K562 (cell line): ENCODE measurements at regions not wholly inside any gene's neighbourhood (a gene's known extent, or its start where the extent isn't known, plus 50 kb on each side); places are given as distances from the start of the nearest gene placed in this dataset.

Source experiments
- ATAC-seq: fragments of 200-7000 bp; cut with Tn5 transposase; 3 replicates; pipeline ENCODE4 v1.9.1; 2020; ENCODE audit warnings: moderate library complexity
- BruUV-seq: library from RNA; stranded (reverse); fragments of 400-500 nt; replicated peaks from 2 replicates; lab custom pipeline; 2021; lab: Mats Ljungman, UMichigan
- CTCF ChIA-PET: fragments of 300-600 bp; formaldehyde crosslinking; extraction: SDS; loops from one replicate; lab custom pipeline; 2021; ENCODE audit warnings: low intra/inter-chr PET ratio; lab: Yijun Ruan, JAX
- POLR2A ChIA-PET: fragments of 300-600, 350-650 bp; sonication (Branson Sonifier 250); formaldehyde crosslinking; extraction: SDS; loops from one replicate; lab custom pipeline; 2021; ENCODE audit warnings: antibody characterized with exemption, inconsistent platforms; lab: Yijun Ruan, JAX
- DNase-seq, 4 experiments: peaks; one replicate each; pipeline versions ENCODE4 v3.0.0 to v3.0.0-alpha.2; 2011 to 2018; ENCODE audit warnings: low spot score in 3 of 4, mixed read lengths in 3 of 4; ENCODE audit errors: extremely low read depth in 1 of 4
- FAIRE-seq: peaks from 2 replicates; lab custom pipeline; 2011; peaks lifted over from hg19 to GRCh38; lab: Jason Lieb, UNC
- H2AFZ ChIP-seq: 2 replicates; pipeline ENCODE4 v1.6.0; 2011; ENCODE audit warnings: low read depth, low read length, control low read depth, inconsistent platforms
- H3K27ac ChIP-seq: fragments of 200-600 bp; 3 replicates; pipeline ENCODE4 v1.8.0; 2011; ENCODE audit warnings: low read depth, mild to moderate bottlenecking, control low read depth, inconsistent platforms, low read length, moderate library complexity, mixed read lengths; ENCODE audit errors: extremely low read depth
- H3K27me3 ChIP-seq, 2 experiments: fragments of 300-600 bp in 1 of 2; 2 replicates in 1 of 2; 3 replicates in 1 of 2; pipeline versions ENCODE4 v1.6.0 to v1.8.0; 2011; ENCODE audit warnings: inconsistent platforms in 2 of 2, low read length in 2 of 2, mild to moderate bottlenecking in 1 of 2, mixed read lengths in 1 of 2, moderate library complexity in 1 of 2; ENCODE audit not compliant: control insufficient read depth in 2 of 2, insufficient read depth in 2 of 2
- H3K36me3 ChIP-seq: fragments of 300-600 bp; 3 replicates; pipeline ENCODE4 v1.8.0; 2011; ENCODE audit warnings: mild to moderate bottlenecking, low read length, inconsistent platforms; ENCODE audit not compliant: control insufficient read depth, insufficient read depth
- H3K4me1 ChIP-seq, 2 experiments: fragments of 200-600 bp in 1 of 2; replicated peaks in 1 of 2; 2 replicates in 1 of 2; 3 replicates in 1 of 2; pipeline versions ENCODE4 v1.5.1 to v1.8.0; 2011; ENCODE audit warnings: inconsistent platforms in 2 of 2, low read length in 2 of 2, mild to moderate bottlenecking in 1 of 2, mixed read lengths in 1 of 2, moderate library complexity in 1 of 2; ENCODE audit not compliant: control insufficient read depth in 2 of 2, insufficient read depth in 2 of 2
- H3K4me2 ChIP-seq: 2 replicates; pipeline ENCODE4 v1.6.1; 2011; ENCODE audit warnings: low read length, control low read depth, inconsistent platforms, mixed read lengths; ENCODE audit not compliant: insufficient read depth
- H3K4me3 ChIP-seq: fragments of 200-600 bp; sonication (generic), shearing (Covaris generic); 2 replicates; pipeline ENCODE4 v1.5.1; 2016; ENCODE audit warnings: control low read depth, inconsistent platforms
- H3K79me2 ChIP-seq: fragments of 200-600 bp; 3 replicates; pipeline ENCODE4 v1.8.0; 2011; ENCODE audit warnings: low read length, inconsistent platforms; ENCODE audit not compliant: control insufficient read depth, insufficient read depth
- H3K9ac ChIP-seq, 2 experiments: 2 replicates each; pipeline versions ENCODE4 v1.6.0 to v1.6.1; 2011; ENCODE audit warnings: low read depth in 2 of 2, low read length in 2 of 2, control low read depth in 1 of 2, inconsistent platforms in 1 of 2, mild to moderate bottlenecking in 1 of 2, mixed read lengths in 1 of 2; ENCODE audit not compliant: insufficient read depth in 1 of 2
- H3K9me1 ChIP-seq: one replicate; pipeline ENCODE4 v1.6.0; 2011; ENCODE audit warnings: inconsistent platforms, mild to moderate bottlenecking, low read length, moderate library complexity; ENCODE audit not compliant: control insufficient read depth, insufficient read depth
- H3K9me3 ChIP-seq: replicated peaks from 2 replicates; pipeline ENCODE4 v1.5.1; 2011; ENCODE audit warnings: low read depth, low read length, inconsistent platforms; ENCODE audit not compliant: control insufficient read depth, insufficient read depth
- H4K20me1 ChIP-seq: replicated peaks from 2 replicates; pipeline ENCODE4 v1.6.1; 2011; ENCODE audit warnings: low read length, inconsistent platforms, mixed read lengths; ENCODE audit not compliant: control insufficient read depth, insufficient read depth
- ELF2 ChIP-seq: fragments of 250-450 bp; sonication (Bioruptor Pico); IDR thresholded peaks from 2 replicates; pipeline ENCODE4 v1.5.0; 2021; ENCODE audit warnings: mild to moderate bottlenecking
- FIP1L1 ChIP-seq: fragments of 200-400 bp; formaldehyde crosslinking; IDR thresholded peaks from 2 replicates; pipeline ENCODE4 v1.6.1; 2018; ENCODE audit warnings: mild to moderate bottlenecking, low read depth, low read length; ENCODE audit not compliant: poor library complexity, severe bottlenecking
- HCFC1 ChIP-seq: IDR thresholded peaks from 2 replicates; pipeline ENCODE4 v1.6.1; 2012; ENCODE audit warnings: low read depth, low read length, improper control_type of control experiment
- NCOA4 ChIP-seq: fragments of 450-650 bp; IDR thresholded peaks from 2 replicates; pipeline ENCODE4 v1.6.1; 2018; ENCODE audit warnings: mild to moderate bottlenecking; ENCODE audit not compliant: partially characterized antibody
- POLR2AphosphoS5 ChIP-seq: IDR thresholded peaks from 2 replicates; pipeline ENCODE4 v1.6.1; 2011; ENCODE audit warnings: mild to moderate bottlenecking, low read depth, low read length, moderate library complexity; ENCODE audit not compliant: control insufficient read depth, insufficient read depth
- SMAD1 ChIP-seq: fragments of 150-350 bp; IDR thresholded peaks from 2 replicates; pipeline ENCODE4 v1.6.1; 2014; ENCODE audit warnings: low read length, low read depth; ENCODE audit not compliant: partially characterized antibody
- STAT6 ChIP-seq: sonication (generic); formaldehyde crosslinking; IDR thresholded peaks from 2 replicates; pipeline ENCODE4 v1.8.1; 2023; ENCODE audit warnings: mild to moderate bottlenecking, missing genetic modification reagents
- ZFP1 ChIP-seq: fragments of 450-650 bp; formaldehyde crosslinking; IDR thresholded peaks from 2 replicates; pipeline ENCODE4 v1.4.0; 2020; ENCODE audit warnings: mild to moderate bottlenecking, mixed read lengths
- ZHX1 ChIP-seq: fragments of 150-350 bp; conservative IDR thresholded peaks from 2 replicates; pipeline ENCODE4 v1.6.1; 2014; ENCODE audit warnings: low read length
- ZNF12 ChIP-seq: sonication (generic); formaldehyde crosslinking; IDR thresholded peaks from 2 replicates; pipeline ENCODE4 v1.4.0; 2020; ENCODE audit warnings: mild to moderate bottlenecking, missing genetic modification reagents
- ZNF174 ChIP-seq: fragments of 250-450 bp; sonication (Bioruptor Pico); IDR thresholded peaks from 2 replicates; pipeline ENCODE4 v1.4.0; 2020; ENCODE audit warnings: mild to moderate bottlenecking
- ZNF707 ChIP-seq: fragments of 250-450 bp; sonication (Bioruptor Pico); conservative IDR thresholded peaks from 2 replicates; pipeline ENCODE4 v1.8.0; 2022; ENCODE audit warnings: inconsistent platforms, mild to moderate bottlenecking, moderate library complexity
- ZNF75A ChIP-seq: fragments of 450-650 bp; formaldehyde crosslinking; IDR thresholded peaks from 2 replicates; pipeline ENCODE4 v1.4.0; 2020; ENCODE audit warnings: mild to moderate bottlenecking
- WGBS: fragments of 100-300 bp; shearing (Covaris generic); methylation state at CpG from one replicate; pipeline ENCODE4 v1.1.6; 2016; ENCODE audit warnings: low coverage, mixed read lengths; ENCODE audit not compliant: insufficient coverage; ENCODE audit errors: missing lambda C conversion rate; 5-methylcytosine and 5-hydroxymethylcytosine counted together
- in situ Hi-C: fragments of 300-500 bp; cut with MboI; formaldehyde crosslinking; loops from 4 replicates; pipeline ENCODE4 v1.15.0; 2018; ENCODE audit warnings: inconsistent platforms, mixed read lengths
- intact Hi-C: fragments of 100-400 bp; cut with micrococcal nuclease; formaldehyde crosslinking; loops from 2 replicates; pipeline ENCODE4 v1.14.2; 2022

GRCh38 chr14:98638366-98638765 lies 633.6 kb downstream of the BCL11B start:
- Histone ChIP-seq H3K4me3 (no peak overlapping the region), H3K36me3 (no peaks in the 10 kb centered on the region), H3K9ac (no peak overlapping the region), H3K79me2 (no peaks in the 10 kb centered on the region), H4K20me1 (no peaks in the 10 kb centered on the region), H3K9me1 (no peaks in the 10 kb centered on the region), H3K4me2 (no peak overlapping the region), H3K27me3 (no peaks in the 10 kb centered on the region), H3K4me1 (no peaks in the 10 kb centered on the region), H3K9me3 (no peaks in the 10 kb centered on the region), H3K27ac (no peak overlapping the region), H2AFZ (no peak overlapping the region)
- FAIRE-seq (no peak), ATAC-seq (no peak), DNase-seq (no peak)
- ChIA-PET POLR2A (no interaction called here), CTCF (no interaction called here)
- BruUV-seq = no TSS peak
- intact Hi-C loops = no loop called here
- 3% methylated on average over 3 of the region's 3 CpGs for WGBS
- in situ Hi-C loops = no loop called here
- TF ChIP-seq ZFP1 (CRISPR knock-in tag) = no peak
- TF ChIP-seq ZHX1 = no peak
- TF ChIP-seq ZNF174 (CRISPR knock-in tag) = no peak
- TF ChIP-seq POLR2AphosphoS5 = no peak
- TF ChIP-seq SMAD1 = no peak
- TF ChIP-seq ELF2 (CRISPR knock-in tag) = no peak
- TF ChIP-seq ZNF75A (CRISPR knock-in tag) = no peak
- no peak for TF ChIP-seq NCOA4
- TF ChIP-seq HCFC1 = no peak
- TF ChIP-seq FIP1L1 = no peak
- no peak for TF ChIP-seq STAT6 (CRISPR knock-in tag)
- no peak for TF ChIP-seq ZNF12 (CRISPR knock-in tag)
- no peak for TF ChIP-seq ZNF707 (CRISPR knock-in tag)
- TF ChIP-seq, all 486 proteins: peak for 0
